H1 (cell line): ENCODE measurements at regions not wholly inside any gene's neighbourhood (a gene's known extent, or its start where the extent isn't known, plus 50 kb on each side); places are given as distances from the start of the nearest gene placed in this dataset.

ENCODE experiments used
- ASH2L ChIP-seq: fragments of 200-600, 300-600 bp; sonication (generic); IDR thresholded peaks from one replicate; pipeline ENCODE4 v1.7.1; 2017; ENCODE audit warnings: low read length
- BRCA1 ChIP-seq: IDR thresholded peaks from 2 replicates; pipeline ENCODE4 v1.6.1; 2012; ENCODE audit warnings: low read depth, low read length, improper control_type of control experiment
- CHD7 ChIP-seq: fragments of 300-600 bp; sonication (generic); IDR thresholded peaks from 2 replicates; pipeline ENCODE4 v1.7.1; 2012; ENCODE audit warnings: low read length, moderate library complexity, mild to moderate bottlenecking, inconsistent platforms; ENCODE audit not compliant: insufficient replicate concordance
- EP300 ChIP-seq, 2 experiments: IDR thresholded peaks; 1 replicate in 1 of 2; 2 replicates in 1 of 2; pipeline ENCODE4 v1.6.1; 2011 to 2012; ENCODE audit warnings: low read depth in 2 of 2, low read length in 2 of 2, mild to moderate bottlenecking in 2 of 2, borderline replicate concordance in 1 of 2, inconsistent platforms in 1 of 2, moderate library complexity in 1 of 2
- GABPA ChIP-seq: IDR thresholded peaks from 2 replicates; pipeline ENCODE4 v1.6.1; 2011; ENCODE audit warnings: mild to moderate bottlenecking, low read length, moderate library complexity, borderline replicate concordance; ENCODE audit not compliant: insufficient read depth
- POU5F1 ChIP-seq: IDR thresholded peaks from 2 replicates; pipeline ENCODE4 v1.6.1; 2011; ENCODE audit warnings: low read depth, mild to moderate bottlenecking, low read length, moderate library complexity
- SP1 ChIP-seq: IDR thresholded peaks from 2 replicates; pipeline ENCODE4 v1.6.1; 2011; ENCODE audit warnings: low read depth, low read length
- SP4 ChIP-seq: IDR thresholded peaks from 2 replicates; pipeline ENCODE4 v1.6.1; 2012; ENCODE audit warnings: low read length, inconsistent platforms

- TF ChIP-seq CHD7 (no peak), BRCA1 (no peak), POU5F1 (no peak), SP1 (no peak), EP300 (IDR thresholded peaks at IDR 0.05; ENCODE audit: borderline replicate concordance in 1 of 2, low read depth in 2 of 2, low read length in 2 of 2) (no peak), ASH2L (no peak), SP4 (no peak), GABPA (no peak)
Observed at GRCh38 chr22:48520884-48521588, 1306.6 kb downstream of the BRD1 start (continued).
